ENCODE measurements at regions not wholly inside any gene's neighbourhood (a gene's known extent, or its start where the extent isn't known, plus 50 kb on each side); places are given as distances from the start of the nearest gene placed in this dataset.

GRCh38 chr2:123500988-123501387 lies 524.1 kb upstream of the CNTNAP5 start:
- DNase-seq, result no peak
- Histone ChIP-seq H3K27ac (no peak overlapping the region), H3K4me3 (no peak overlapping the region), H3K9me3 (peaks cover 0 to 7% of the 10 kb centered on the region in 2 donors), H3K27me3 (no peaks in the 10 kb centered on the region), H3K4me1 (no peaks in the 10 kb centered on the region), H3K36me3 (no peaks in the 10 kb centered on the region)
- no peak for TF ChIP-seq CTCF (IDR thresholded peaks at IDR 0.05)
- ATAC-seq, result no peak
- intact Hi-C loops (cut with DNase I), result no loop called here

GRCh38 chr2:123502931-123503330 lies 522.2 kb upstream of the CNTNAP5 start:
- no peaks in the 10 kb centered on the region for H3K36me3 ChIP-seq
- H3K27ac ChIP-seq, result no peak overlapping the region
- H3K27me3 ChIP-seq, result no peaks in the 10 kb centered on the region
- DNase-seq (no peak), ATAC-seq (no peak)
- no peaks in the 10 kb centered on the region for H3K4me1 ChIP-seq
- no peak overlapping the region for H3K4me3 ChIP-seq
- peaks cover 0 to 7% of the 10 kb centered on the region in 2 donors for H3K9me3 ChIP-seq
- intact Hi-C loops (cut with DNase I), result no loop called here
- TF ChIP-seq CTCF (IDR thresholded peaks at IDR 0.05), result no peak

GRCh38 chr2:123512547-123512946 lies 512.5 kb upstream of the CNTNAP5 start:
- Histone ChIP-seq H3K4me3 (no peak overlapping the region), H3K9me3 (no peaks in the 10 kb centered on the region), H3K27me3 (no peaks in the 10 kb centered on the region), H3K4me1 (no peaks in the 10 kb centered on the region), H3K27ac (no peak overlapping the region), H3K36me3 (no peaks in the 10 kb centered on the region)
- DNase-seq (no peak), ATAC-seq (no peak)
- intact Hi-C loops (cut with DNase I), result no loop called here
- TF ChIP-seq CTCF (IDR thresholded peaks at IDR 0.05), result no peak

- H3K9me3 ChIP-seq, result no peaks in the 10 kb centered on the region
- H3K27me3 ChIP-seq, result no peaks in the 10 kb centered on the region
- no peak for ATAC-seq
- intact Hi-C loops (cut with DNase I), result no loop called here
- H3K36me3 ChIP-seq, result no peaks in the 10 kb centered on the region
- no peak for DNase-seq
- TF ChIP-seq CTCF (IDR thresholded peaks at IDR 0.05), result no peak
- H3K27ac ChIP-seq, result no peak overlapping the region
- no peaks in the 10 kb centered on the region for H3K4me1 ChIP-seq
- no peak overlapping the region for H3K4me3 ChIP-seq
These were observed 511.7 kb upstream of the CNTNAP5 start for GRCh38 chr2:123513351-123513750.

- H3K36me3 ChIP-seq, result no peaks in the 10 kb centered on the region
- DNase-seq, result no peak
- TF ChIP-seq CTCF (IDR thresholded peaks at IDR 0.05), result no peak
- no peak for ATAC-seq
- no peaks in the 10 kb centered on the region for H3K9me3 ChIP-seq
- no peak overlapping the region for H3K27ac ChIP-seq
- no peaks in the 10 kb centered on the region for H3K4me1 ChIP-seq
- no peak overlapping the region for H3K4me3 ChIP-seq
- intact Hi-C loops (cut with DNase I), result no loop called here
- no peaks in the 10 kb centered on the region for H3K27me3 ChIP-seq
These were observed 510.4 kb upstream of the CNTNAP5 start for GRCh38 chr2:123514613-123515207.

Data from left lung (tissue), 4 donors.